ENCODE measurements at regions not wholly inside any gene's neighbourhood (a gene's known extent, or its start where the extent isn't known, plus 50 kb on each side); places are given as distances from the start of the nearest gene placed in this dataset.

- DNase-seq = no peak
Observed at GRCh38 chr1:13878021-13878420, 178.0 kb downstream of the PRDM2 start.

- DNase-seq = no peak
Observed at GRCh38 chr1:13878451-13878850, 178.5 kb downstream of the PRDM2 start.

- no peak for DNase-seq
Observed at GRCh38 chr1:13881385-13882088, 181.5 kb downstream of the PRDM2 start.

GRCh38 chr1:13888351-13888986, 188.5 kb downstream of the PRDM2 start:
- DNase-seq = no peak

- no peak for DNase-seq
Observed at GRCh38 chr1:13889495-13889894, 189.5 kb downstream of the PRDM2 start.

- no peak for DNase-seq
Observed at GRCh38 chr1:13890766-13891165, 190.8 kb downstream of the PRDM2 start.

GRCh38 chr1:13892198-13892597, 192.2 kb downstream of the PRDM2 start:
- DNase-seq = no peak

- no peak for DNase-seq
Observed at GRCh38 chr1:13892671-13893325, 192.8 kb downstream of the PRDM2 start.

GRCh38 chr1:13893409-13893821, 193.4 kb downstream of the PRDM2 start:
- no peak for DNase-seq

- DNase-seq = no peak
Observed at GRCh38 chr1:13896932-13897331, 196.9 kb downstream of the PRDM2 start.

GRCh38 chr1:13898406-13898805, 198.4 kb downstream of the PRDM2 start:
- DNase-seq = no peak

GRCh38 chr1:13899856-13900255, 199.9 kb downstream of the PRDM2 start:
- no peak for DNase-seq

GRCh38 chr1:13900583-13900982, 200.6 kb downstream of the PRDM2 start:
- no peak for DNase-seq

GRCh38 chr1:13901039-13901438, 201.1 kb downstream of the PRDM2 start:
- no peak for DNase-seq

GRCh38 chr1:13901597-13901996, 201.6 kb downstream of the PRDM2 start:
- DNase-seq = no peak

GRCh38 chr1:13908128-13908527, 208.1 kb downstream of the PRDM2 start:
- no peak for DNase-seq

- no peak for DNase-seq
Observed at GRCh38 chr1:13911697-13912619, 212.0 kb downstream of the PRDM2 start.

GRCh38 chr1:13913396-13913795, 213.4 kb downstream of the PRDM2 start:
- no peak for DNase-seq

GRCh38 chr1:13916530-13916929, 216.5 kb downstream of the PRDM2 start:
- no peak for DNase-seq

GRCh38 chr1:13917607-13918006, 217.6 kb downstream of the PRDM2 start:
- DNase-seq = no peak

GRCh38 chr1:13918862-13919261, 218.9 kb downstream of the PRDM2 start:
- DNase-seq = no peak

GRCh38 chr1:13921190-13921589, 221.2 kb downstream of the PRDM2 start:
- DNase-seq = no peak

- no peak for DNase-seq
Observed at GRCh38 chr1:13922466-13923110, 222.6 kb downstream of the PRDM2 start.

Data from EL (cell line).